ENCODE measurements at regions not wholly inside any gene's neighbourhood (a gene's known extent, or its start where the extent isn't known, plus 50 kb on each side); places are given as distances from the start of the nearest gene placed in this dataset.
"Not testable (repeated sequence)": the region's sequence is repeated elsewhere in the genome, so short reads cannot be mapped to it uniquely, and the experiment has no call there.

DNA sequence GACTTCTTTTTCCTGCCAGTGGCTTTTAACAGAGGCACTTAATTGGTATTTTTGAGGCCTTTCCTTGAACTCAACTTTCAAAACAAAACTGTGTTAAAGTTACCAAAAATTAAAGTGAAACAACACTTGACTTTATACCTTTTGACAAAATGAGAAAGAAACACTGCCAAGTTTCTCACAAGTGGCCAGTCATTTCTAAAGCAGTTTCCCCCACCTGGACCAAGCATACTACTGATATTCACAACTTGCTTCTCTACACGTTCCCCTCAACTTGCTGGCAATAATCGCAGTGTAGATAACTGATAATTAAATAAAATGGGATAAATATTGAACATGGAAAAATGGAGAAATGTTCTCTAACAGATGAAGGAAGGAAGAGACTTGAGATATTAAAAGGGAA, 135.7 kb downstream of the TLR4 start:
- no peak for DNase-seq
- ATAC-seq: no peak
- intact Hi-C loops (cut with micrococcal nuclease): no loop called here

DNA sequence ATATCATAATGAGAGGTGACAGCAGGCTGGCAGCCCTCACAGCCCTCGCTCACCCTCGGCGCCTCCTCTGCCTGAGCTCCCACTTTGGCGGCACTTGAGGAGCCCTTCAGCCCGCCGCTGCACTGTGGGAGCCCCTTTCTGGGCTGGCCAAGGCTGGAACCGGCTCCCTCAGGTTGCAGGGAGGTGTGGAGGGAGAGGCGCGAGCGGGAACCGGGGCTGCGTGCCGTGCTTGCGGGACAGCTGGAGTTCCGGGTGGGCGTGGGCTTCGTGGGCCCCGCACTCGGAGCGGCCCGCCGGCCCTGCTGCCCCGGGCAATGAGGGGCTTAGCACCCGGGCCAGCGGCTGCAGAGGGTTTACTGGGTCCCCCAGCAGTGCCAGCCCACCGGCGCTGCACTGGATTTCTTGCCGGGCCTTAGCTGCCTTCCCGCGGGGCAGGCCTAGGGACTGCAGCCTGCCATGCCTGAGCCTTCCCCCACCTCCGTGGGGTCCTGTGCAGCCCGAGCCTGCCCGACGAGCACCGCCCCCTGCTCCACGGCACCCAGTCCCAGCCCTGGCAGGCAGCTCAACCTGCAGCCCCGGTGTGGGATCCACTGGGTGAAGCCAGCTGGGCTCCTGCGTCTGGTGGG, 147.7 kb downstream of the TLR4 start:
- intact Hi-C loops (cut with micrococcal nuclease); ATAC-seq; DNase-seq: not testable (repeated sequence)

DNA sequence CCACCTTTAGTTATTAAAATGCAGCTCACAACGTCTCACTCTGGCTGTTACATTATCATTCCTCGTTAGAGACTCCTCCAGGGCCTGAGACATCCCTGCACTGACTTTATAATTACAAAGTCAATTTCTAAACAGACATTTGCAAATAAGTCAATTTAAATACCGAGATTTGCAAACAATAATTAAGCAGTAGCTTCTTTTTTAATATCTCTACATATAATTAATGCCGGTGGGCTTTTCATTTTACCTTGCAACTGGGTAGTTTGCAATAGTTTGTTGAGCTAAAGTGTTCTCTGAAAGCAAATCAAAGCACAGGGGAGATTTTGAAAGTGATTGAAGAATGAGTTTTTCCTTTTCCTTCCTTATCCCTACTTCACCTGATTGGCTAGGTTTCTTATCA, 154.4 kb downstream of the TLR4 start:
- ATAC-seq (no peak), DNase-seq (no peak)
- intact Hi-C loops (cut with micrococcal nuclease): no loop called here

DNA sequence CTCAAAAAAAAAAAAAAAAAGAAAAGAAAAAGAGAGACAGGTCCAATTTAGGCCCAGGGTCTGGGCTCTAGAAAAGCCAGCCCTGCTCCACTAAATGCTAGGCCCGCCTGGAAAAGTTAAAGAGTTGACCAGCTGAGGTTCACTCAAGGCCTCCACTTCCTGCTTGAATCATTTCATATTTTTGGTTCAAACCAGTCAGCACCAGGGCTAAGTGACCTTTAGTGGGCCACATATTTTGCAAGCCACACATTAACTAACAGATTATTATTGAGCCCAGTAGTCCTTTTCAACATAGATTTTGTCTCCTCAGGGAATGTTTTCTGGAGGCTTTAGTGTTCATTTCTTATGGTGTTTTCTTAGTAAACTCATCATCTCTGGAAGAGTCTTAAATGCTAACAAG, 156.6 kb downstream of the TLR4 start:
- DNase-seq (no peak), ATAC-seq (no peak)
- intact Hi-C loops (cut with micrococcal nuclease): no loop called here

DNA sequence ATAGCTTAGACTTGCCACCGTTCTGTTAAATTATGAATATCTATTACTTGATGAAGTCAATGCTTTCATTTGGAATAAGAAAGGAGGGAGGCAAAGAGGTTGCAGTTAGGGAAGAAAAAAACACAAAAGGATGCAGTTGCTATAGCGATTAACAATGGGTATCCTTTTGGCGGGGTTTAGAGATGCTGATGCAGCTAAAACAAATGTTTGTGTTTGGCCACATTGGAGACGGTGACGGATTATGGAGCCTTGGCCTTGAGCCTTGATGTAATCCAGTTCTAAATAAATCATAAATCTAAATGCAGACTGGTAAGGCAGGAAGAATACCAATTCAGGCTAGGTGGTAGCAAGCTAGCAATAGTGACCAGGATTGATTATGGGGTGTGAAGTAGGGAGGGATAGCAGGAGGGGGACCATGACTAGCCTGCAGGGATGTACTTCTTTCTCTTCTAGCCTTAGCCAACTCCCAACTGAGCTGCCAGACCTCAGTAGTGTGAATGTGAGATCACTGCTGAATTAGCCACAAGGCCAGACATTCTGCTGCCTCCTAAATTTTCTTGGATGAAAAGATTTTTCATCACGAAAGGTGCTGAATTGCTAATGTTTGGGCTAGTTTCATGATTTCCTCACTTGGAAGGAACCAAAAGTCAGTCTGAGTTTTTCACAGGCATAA, 160.3 kb downstream of the TLR4 start:
- intact Hi-C loops (cut with micrococcal nuclease): no loop called here
- DNase-seq: no peak
- no peak for ATAC-seq

DNA sequence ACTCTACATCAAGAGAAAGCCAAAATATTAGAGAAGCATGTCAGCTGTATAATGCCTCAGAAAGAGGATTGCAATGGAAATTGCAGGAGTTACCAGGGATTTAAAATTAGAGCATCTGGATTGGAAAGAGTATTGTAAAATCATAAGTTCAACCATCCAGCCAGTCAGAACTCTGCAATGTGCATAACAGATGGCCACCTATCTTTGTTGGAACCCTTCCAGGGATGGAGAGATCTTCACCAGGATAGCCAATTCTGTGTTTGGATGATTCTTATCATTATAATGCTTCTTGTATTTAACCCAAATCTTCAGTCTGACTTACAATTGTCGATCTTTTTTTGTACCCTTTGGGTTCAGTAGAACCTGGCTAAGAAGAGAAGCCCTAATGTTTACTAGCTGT, 164.4 kb downstream of the TLR4 start:
- DNase-seq: no peak

DNA sequence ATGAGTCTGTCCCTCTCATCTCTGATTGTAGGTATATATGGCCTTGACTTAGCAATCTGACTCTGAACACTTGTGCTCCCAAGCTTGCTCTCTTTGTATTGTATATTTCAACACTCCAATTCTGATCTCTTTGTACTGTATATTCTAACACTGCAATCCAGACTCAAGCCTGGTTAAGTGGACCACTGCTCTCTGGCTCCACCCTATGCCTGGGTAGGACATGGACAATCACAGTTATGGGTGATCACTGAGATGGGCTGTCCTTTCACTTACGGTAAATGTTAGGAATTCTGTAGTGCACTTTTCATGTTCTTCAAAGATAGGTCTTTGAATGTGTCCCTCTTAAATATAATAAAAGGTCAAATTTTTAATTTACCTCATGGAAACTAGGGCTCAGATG, 165.1 kb downstream of the TLR4 start:
- DNase-seq (no peak), ATAC-seq (no peak)
- intact Hi-C loops (cut with micrococcal nuclease): no loop called here

More for the DNA sequence above, 164.4 kb downstream of the TLR4 start:
- intact Hi-C loops (cut with micrococcal nuclease): no loop called here
- ATAC-seq: no peak

DNA sequence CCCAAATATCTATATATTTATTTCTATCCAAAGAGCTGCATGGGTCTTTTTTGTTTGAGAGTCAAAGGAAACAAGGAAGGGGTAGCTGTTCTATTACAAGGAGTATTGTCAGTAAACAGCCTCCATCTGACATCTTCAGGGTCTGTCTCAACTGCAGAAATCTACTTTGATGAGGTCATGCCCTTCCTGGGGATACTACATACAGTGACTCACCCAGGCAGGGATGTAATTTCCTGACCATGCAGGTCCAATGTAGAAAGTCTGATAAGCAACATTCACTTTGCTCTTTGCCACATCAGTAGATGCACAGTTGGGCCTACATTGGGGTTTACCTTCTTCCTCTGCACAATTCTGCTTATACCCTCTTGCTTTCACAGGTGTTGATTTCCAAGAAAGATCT, 165.5 kb downstream of the TLR4 start:
- intact Hi-C loops (cut with micrococcal nuclease): no loop called here
- DNase-seq: no peak
- ATAC-seq: no peak

DNA sequence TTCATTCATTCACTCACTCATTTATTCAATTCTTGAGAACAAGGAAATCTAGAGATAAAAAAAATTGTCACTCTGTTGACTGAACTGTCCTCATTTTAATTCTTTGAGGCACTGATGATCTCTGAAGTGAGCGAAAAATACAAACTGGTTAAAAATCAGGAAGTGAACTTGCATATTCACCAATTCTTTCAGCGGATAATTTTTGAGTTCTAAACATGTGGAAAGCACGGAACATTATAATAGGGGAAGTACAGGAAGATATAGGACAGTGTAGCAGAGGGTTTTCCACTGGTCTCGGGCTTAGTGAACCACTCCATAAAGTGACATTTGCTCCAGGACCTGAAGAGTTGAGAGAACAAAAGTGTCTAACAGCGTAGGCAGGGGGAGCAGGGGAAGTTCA, 169.5 kb downstream of the TLR4 start:
- intact Hi-C loops (cut with micrococcal nuclease): no loop called here
- no peak for ATAC-seq
- DNase-seq: no peak

DNA sequence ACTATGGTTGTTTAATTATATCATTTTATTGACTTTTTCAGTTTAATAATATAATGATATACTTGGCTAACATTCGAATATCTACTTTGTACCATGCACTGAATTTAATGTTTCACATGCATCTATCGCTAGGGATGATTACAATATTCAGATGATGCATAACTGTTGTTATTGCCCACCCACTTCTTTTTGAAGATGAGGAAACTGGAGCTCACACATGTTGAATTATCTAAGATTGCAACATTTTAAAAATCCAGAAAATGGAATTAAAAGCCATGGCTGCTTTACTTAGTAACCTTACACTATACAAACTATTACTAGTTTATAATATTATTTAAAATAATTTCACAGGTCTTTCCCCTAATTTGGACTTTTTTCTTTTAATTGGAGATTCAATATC, 171.7 kb downstream of the TLR4 start:
- intact Hi-C loops (cut with micrococcal nuclease): no loop called here
- ATAC-seq (no peak), DNase-seq (no peak)

DNA sequence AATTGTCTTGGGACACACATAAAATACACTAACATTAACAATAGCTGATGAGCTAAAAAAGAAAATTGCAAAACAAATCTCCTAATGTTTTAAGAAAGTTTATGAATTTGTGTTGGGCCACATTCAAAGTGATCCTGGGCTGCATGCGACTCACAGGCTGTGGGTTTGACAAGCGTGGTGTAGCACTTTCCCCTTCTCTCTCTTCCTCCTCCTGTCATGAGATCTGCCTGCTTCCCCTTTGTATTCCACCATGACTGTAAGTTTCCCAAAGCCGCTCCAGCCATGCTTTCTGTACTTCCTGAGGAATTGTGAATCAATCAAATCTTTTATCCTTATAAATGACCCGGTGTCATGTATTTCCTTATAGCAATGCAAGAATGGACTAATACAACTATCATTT, 178.0 kb downstream of the TLR4 start:
- ATAC-seq: no peak
- intact Hi-C loops (cut with micrococcal nuclease): no loop called here
- no peak for DNase-seq

DNA sequence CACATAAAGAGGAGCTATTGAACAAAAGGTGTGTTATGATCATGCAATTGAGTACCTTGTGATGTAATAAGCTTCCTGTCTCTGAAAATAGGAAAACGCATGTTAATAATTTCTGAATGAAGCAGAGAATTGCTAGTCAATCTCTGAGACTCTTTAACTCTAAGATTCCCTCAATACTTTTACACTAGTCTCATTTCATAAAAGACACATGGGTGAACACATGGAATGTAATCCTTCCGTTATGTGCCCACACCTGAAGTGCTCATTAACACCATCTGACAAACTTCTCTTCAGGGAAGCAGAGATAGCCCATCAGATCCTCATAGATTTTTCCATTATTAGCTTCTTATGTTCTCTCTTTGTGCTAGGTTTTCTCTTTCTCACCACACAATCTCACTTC, 182.4 kb downstream of the TLR4 start:
- no peak for ATAC-seq
- intact Hi-C loops (cut with micrococcal nuclease): no loop called here
- DNase-seq: no peak

DNA sequence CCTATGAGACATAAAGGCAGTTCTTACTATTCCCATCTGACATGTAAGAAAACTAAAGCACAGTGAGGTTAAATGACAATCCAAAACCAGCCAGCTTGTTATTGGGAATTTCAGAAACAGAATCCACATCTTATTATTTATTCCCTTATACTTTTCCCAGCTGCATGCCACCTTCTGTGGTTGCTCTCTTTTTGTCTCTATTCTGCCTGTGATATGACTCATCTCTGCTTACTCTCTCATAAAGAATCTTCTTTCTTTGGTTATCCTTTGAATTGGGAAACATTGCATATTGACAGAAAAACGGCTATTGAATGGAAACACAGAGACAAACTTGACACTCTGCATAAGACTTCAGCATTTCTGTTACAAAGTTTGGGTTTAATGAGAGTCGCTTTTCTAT, 183.2 kb downstream of the TLR4 start:
- ATAC-seq (no peak), DNase-seq (no peak)
- intact Hi-C loops (cut with micrococcal nuclease): no loop called here

DNA sequence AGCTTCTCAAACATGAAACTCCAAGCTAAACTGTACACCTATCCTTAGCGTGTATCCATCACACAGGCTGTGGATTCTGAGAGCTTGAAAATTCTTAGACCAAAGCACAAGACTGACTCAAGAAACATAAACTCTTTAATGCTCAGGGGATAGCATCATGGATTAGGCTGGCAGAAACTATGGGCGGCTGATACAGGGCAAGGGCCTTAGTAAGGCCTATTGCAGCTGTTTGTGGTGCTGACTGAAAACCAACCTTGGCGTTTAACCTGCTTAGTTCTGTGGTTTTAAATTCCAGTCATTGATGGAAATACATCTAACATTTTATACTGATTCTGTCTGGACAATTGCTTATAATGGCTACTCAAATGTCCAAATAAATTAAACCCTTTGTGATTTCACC, 183.7 kb downstream of the TLR4 start:
- intact Hi-C loops (cut with micrococcal nuclease): no loop called here
- no peak for ATAC-seq
- no peak for DNase-seq

DNA sequence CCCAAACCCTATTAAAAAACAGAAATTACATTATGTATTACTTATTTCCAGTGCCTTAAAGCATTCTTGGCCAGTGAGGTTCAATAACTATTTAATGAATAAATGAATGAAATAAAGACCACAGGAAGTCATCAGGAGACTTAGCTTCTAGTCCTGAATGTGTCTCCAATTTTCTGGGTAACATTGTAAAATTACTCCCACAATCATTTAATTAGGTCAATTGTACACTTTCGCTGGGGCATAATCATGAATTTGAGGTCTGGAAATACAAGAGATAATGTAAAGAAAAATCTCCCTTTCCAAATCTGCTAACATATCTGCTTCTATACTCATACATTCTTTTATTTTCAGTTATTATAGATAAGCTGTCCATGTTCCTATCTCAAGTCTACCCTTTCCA, 199.2 kb downstream of the TLR4 start:
- intact Hi-C loops (cut with micrococcal nuclease): no loop called here
- ATAC-seq (no peak), DNase-seq (no peak)

DNA sequence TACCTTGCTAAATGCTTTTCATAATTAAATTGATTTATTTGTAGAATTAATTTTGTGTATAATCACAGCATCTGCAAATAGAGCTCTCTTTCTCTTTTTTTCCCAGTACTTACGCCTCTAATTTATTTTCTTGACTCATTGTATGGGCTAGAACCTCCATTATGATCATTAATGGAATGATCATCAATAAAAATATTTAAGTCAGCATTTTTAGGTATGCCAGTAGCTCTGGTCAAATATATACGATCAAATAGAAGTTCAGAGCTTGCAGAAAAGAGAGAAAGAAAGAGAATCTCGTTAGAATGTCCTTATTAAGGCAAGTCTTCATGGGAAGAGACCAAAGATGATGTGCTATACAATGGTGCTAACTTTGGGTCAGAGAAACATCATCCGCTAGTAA, 202.6 kb downstream of the TLR4 start:
- intact Hi-C loops (cut with micrococcal nuclease): no loop called here
- DNase-seq: no peak
- no peak for ATAC-seq

DNA sequence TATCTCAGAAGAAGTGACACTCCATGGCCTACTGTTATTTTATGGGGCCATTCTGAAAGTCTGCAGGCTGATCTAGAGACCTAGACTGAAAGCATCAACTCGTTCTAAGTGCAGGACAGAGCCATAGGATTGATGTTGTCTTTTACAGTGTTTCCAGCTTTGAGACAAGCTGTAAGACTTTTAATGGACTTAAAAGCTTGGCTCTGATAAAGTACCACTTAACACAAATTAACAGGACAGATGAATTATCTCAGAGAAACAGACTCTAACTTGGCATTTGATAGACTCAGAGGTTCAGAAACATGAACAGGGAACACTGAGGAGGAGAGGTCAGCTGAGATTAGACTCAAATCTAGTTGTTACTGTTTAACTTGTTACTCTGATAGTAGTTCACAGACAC, 203.2 kb downstream of the TLR4 start:
- DNase-seq: no peak
- intact Hi-C loops (cut with micrococcal nuclease): no loop called here
- ATAC-seq: no peak

DNA sequence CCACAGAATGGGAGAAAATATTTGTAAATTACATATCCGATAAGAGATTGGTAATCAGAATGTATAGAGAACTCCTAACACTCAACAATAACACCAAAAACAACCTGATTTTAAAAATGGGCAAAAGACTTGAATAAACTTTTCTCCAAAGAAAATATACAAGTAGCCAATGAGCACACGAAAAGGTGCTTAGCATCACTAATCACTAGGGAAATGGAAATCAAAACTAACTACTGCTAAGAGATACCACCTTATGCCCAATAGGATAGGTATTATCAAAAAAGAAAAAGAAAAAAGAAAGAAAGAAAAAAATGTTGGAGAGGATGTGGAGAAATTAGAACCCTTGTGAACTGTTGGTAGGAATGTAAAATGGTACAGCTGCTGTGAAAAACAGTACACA, 212.1 kb downstream of the TLR4 start:
- DNase-seq: no peak
- ATAC-seq: no peak
- intact Hi-C loops (cut with micrococcal nuclease): no loop called here

DNA sequence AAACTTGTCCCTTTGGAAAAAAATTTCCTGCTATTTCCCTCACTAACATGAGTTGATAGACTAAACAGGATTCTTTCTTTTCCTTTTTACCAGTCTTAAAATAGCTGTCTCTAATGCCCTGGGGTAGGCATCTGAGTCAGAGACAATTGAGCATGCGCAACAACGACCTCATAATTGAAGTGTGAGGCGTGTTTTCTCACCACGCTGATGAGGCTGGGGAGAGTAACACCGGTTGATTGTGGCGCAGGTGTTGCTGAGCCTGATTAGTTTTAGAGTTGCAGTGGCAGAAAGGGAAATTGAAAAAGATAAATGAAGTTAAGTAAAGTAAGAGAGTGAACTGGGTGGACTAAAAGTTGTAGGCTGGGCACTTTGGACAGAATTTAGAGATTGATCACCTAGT, 213.7 kb downstream of the TLR4 start:
- DNase-seq (no peak), ATAC-seq (no peak)
- intact Hi-C loops (cut with micrococcal nuclease): no loop called here

DNA sequence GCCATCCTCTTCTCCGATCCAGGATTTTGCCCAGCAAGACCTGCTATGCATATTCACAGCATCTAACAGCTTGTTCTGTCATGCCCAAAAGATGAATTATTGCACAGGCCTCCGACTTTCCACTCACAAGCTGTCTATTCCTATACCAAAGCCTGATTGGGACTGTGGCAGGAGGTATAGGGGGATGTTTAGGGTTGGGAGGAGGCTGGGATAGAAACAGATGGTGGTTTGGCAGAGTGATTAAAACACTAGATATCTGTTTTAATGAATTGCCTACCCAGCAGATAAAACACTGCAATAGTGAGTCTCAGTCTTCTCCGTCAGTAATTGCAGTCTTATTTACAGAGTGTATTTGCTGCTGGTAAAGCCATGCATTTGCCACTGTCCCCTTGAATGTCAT, 215.3 kb downstream of the TLR4 start:
- intact Hi-C loops (cut with micrococcal nuclease): no loop called here
- no peak for ATAC-seq
- no peak for DNase-seq

DNA sequence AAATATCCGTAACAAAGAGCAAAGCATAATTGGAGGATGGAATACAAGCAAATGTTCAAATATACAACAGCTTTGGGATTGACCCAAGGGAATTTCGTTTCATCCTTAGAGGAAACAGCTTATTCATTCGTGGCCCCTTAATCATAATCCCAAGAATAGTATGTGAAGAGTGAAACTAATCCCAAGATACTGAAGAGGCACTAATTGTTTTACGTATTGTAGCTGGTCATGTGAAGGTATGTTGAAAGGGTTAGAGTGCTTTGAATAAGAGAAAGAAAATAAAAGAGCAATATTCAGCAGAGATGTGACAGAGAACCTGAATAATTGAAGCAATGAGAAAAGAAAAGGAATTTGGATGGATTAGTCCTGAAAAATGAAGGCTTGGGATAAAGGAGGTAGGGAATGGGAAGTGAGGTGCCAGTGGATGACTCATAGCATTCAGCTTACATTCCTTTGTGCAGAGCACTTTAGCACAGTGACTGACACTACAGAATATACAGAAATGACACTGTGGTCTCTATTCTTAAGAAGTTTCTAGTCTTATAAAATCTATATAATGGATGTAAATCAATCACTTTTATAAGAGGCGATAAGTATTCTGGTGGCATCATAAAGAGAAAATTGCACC, 221.9 kb downstream of the TLR4 start:
- intact Hi-C loops (cut with micrococcal nuclease): no loop called here
- DNase-seq: no peak
- no peak for ATAC-seq
